T-helper 2 cell (primary cell): ENCODE measurements at regions not wholly inside any gene's neighbourhood (a gene's known extent, or its start where the extent isn't known, plus 50 kb on each side); places are given as distances from the start of the nearest gene placed in this dataset.

Experiments
- DNase-seq, 5 experiments: peaks; one replicate each; pipeline versions ENCODE4 v3.0.0 to v3.0.0-alpha.2; 2012 to 2022

DNA sequence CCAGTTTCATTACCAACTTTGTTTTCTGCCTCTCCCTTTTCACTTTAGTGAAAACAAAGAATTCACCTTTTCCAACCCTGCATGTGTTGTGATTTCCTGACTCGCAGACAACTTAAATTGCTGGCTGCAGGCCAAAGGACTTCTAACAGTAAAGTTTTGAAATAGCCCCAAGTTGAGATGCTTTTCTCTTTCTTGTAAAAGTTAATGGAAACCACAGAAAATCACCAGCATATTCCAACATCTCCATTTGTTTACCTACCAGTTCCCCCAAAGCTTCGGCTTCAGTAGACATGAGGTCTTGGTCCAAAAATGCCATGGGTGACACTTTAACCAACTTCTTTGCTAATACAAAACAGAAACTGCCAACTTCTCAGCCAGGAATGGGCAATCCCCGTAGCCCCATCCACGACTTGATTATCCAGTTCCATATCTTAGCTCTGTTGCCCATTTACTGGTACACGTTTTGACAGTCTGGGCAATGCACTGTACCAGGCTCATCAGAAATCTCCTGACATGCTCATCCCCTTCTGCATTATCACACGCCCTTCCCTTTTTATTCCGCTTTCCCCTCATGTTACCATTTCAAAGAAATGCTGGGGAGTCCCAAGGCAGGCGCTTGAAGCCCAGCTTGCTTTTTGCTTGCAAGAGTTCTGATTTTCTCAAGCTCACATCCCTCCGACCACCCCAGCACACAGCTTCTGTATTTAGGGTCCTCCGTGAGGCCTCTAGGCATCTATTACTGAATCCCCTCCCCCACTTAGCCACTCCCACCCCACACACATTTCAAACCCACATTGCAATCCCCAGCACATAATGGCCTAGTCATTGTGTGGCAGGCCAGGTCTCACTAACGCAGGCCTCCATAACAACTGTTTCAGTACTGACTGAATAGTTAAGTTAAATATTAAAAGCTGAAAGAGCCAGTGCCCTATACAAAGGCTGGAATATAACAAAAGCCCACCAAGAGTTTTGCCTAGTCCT is 137.9 kb upstream of the S100G start:
- DNase-seq = no peak

DNA sequence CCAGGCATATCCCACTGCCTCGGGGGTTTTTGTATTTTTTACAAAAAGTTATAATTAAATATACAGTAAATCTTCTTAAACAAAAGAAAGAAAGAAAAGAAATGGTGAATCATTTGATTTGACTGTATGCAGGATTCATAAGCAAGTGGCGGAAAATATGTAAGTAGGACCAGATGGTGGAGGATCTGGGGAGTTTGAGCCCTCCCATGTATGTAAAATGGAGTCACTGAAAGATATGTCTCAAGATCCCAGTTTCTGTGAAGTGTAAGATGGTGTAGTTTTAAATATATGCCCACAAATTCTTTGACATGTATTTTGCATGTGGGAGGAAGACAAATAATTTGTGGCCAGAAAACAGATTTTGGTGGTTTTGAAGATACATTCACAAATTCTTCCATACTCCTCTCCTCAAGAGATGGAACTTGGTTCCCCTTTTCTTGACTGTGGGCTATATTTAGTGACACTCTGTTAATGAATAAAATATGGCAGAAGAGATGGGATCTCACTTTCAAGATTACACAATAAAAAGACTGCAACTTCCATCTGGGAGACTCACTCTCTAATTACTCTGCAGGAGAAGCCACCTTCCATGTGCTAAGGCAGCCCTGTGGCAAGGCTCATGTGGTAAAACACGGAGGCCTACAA is 133.6 kb upstream of the S100G start:
- no peak for DNase-seq

DNA sequence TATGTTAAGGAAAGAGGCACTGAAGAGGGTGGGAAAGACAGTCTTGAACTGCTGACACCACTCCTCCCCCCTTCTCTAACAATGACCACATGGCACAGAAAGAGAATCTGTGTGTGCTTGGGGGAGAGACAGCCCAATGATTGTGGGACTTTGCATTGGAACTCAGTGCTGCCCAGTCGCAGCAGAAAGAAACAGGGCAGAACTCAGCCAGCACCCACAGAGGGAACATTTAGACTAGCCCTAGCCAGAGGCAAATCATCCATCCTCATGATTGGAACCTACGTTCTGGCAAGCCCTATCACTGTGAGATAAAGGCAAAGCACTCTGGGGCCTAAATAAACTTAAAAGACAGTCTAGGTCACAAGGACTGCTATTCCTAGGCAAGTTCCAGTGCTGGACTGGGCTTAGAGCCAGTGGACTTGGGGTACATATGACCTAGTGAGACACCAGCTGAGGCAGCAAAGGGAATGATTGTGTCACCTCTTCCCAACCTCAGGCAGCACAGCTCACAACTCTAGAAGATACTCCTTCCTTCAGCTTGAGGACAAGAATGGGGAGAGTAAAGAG is 132.8 kb upstream of the S100G start:
- no peak for DNase-seq

DNA sequence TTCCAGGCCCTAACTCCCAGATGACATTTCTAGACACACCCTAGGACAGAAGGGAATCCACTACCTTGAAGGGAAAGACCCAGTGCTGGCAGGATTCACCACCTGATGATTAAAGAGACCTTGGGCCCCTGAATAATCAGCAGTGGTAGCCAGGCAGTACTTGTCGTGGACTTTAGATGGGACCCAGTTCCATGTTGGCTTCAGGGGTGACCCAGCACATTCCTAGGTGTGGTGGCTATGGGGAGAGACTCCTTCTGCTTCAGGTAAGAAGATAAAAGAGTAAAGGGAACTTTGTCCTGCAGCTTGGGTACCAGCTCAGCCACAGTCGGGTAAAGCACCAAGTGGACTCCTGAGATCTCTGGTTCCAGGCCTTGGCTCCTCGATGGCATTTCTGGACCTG is 131.8 kb upstream of the S100G start:
- DNase-seq = no peak

DNA sequence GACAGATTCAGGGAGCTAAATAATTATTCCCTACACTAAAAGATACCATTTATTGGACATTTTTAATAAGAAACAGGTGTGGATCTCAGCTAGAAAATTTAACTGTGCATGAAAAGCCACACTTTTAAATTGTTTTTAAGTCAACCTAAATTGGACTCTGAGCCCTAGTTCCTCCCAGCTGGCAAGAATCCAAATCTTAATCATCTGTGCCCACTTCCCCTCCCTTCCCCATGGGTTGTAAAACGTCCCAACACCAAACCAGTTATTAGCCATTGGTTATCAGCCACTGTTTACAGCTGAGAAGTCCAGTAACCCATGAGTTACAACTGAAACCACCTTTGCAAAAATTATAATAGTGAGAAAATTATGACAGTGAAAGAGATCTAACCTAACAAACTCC is 125.6 kb upstream of the S100G start:
- DNase-seq = no peak

DNA sequence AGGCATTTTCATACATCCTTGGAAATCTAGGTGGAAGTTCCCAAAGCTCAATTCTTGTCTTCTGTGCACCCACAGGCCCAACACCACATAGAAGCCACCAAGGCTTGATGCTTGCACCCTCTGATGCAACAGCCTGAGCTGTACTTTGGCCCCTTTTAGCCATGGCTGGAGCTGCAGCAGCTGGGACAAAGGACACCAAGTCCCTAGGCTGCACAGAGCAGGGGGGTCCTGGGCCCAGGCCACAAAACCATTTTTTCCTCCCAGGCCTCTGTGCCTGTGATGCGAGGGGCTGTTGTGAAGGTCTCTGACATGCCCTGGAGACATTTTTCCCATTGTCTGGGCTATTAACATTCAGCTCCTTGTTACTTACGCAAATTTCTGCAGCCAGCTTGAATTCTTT is 124.0 kb upstream of the S100G start:
- no peak for DNase-seq

DNA sequence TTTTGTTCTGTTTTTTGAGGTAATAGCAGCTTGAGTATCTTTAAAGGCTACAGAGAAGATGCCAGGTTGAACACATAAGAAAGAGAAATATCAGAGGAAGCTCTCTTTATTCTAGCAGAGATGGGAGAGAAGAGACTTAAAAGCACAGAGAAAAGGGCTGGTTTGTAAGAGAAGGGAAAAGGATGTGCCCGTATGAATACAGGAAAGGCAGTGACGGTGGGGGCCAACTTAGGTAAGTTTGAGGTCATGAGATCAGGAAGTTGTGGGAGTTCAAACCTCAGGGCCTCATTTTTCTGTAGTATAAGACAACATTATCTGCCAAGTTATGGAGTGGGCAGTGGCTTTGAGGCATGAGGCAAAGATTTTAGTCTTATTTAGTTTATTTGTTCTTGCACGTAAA is 121.3 kb upstream of the S100G start:
- DNase-seq = peak in 3 of 5 experiments; percentile 7 to 76 (median 42)
